Gastroesophageal sphincter (tissue), 4 donors: ENCODE measurements at regions not wholly inside any gene's neighbourhood (a gene's known extent, or its start where the extent isn't known, plus 50 kb on each side); places are given as distances from the start of the nearest gene placed in this dataset.

ENCODE experiments used
- ATAC-seq: fragments of 150-250 bp; one replicate; pipeline ENCODE4 v1.9.1; 2016; ENCODE audit warnings: mild to moderate bottlenecking, moderate library complexity
- H3K27ac ChIP-seq, 4 donors: fragments of 200-600 bp; sonication (generic) in 3 of 4; 1 replicate in 3 of 4; 2 replicates in 1 of 4; pipeline ENCODE4 v1.5.1; 2016 to 2019
- H3K27me3 ChIP-seq: fragments of 200-600 bp; sonication (generic); one replicate; pipeline ENCODE4 v1.5.1; 2019
- H3K36me3 ChIP-seq, 2 donors: fragments of 200-600 bp; sonication (generic); one replicate each; pipeline ENCODE4 v1.5.1; 2019; ENCODE audit warnings: control low read depth in 1 of 2
- H3K4me1 ChIP-seq, 3 donors: fragments of 200-600 bp; sonication (generic); 1 replicate in 2 of 3; 2 replicates in 1 of 3; pipeline ENCODE4 v1.5.1; 2016 to 2019; ENCODE audit warnings: control low read depth in 2 of 3
- H3K4me3 ChIP-seq, 2 donors: fragments of 200-600 bp; sonication (generic); one replicate each; pipeline ENCODE4 v1.5.1; 2019; ENCODE audit warnings: mild to moderate bottlenecking in 1 of 2, moderate library complexity in 1 of 2
- H3K9me3 ChIP-seq, 3 donors: fragments of 200-600 bp; sonication (generic); one replicate each; pipeline ENCODE4 v1.5.1; 2017 to 2019; ENCODE audit warnings: control low read depth in 2 of 3
- CTCF ChIP-seq, 4 experiments: fragments of 200-600 bp in 2 of 4; fragments of 450-650 bp in 2 of 4; sonication (generic) in 1 of 4; IDR thresholded peaks; one replicate each; pipeline ENCODE4 v1.5.1; 2017 to 2019; ENCODE audit warnings: antibody characterized with exemption in 4 of 4, mild to moderate bottlenecking in 2 of 4, moderate library complexity in 2 of 4
- EP300 ChIP-seq: sonication (generic); formaldehyde crosslinking; IDR thresholded peaks from one replicate; pipeline ENCODE4 v1.6.1; 2017; ENCODE audit warnings: antibody characterized with exemption, mild to moderate bottlenecking
- POLR2A ChIP-seq, 2 donors: fragments of 450-650 bp; IDR thresholded peaks; one replicate each; pipeline ENCODE4 v1.6.1; 2017; ENCODE audit warnings: antibody characterized with exemption in 2 of 2, mild to moderate bottlenecking in 2 of 2, moderate library complexity in 1 of 2
- POLR2AphosphoS5 ChIP-seq: sonication (generic); formaldehyde crosslinking; IDR thresholded peaks from one replicate; pipeline ENCODE4 v1.6.1; 2017; ENCODE audit warnings: antibody characterized with exemption
- whole genome bisulfite sequencing, 2 donors: methylation state at CpG; one replicate each; pipeline ENCODE4 v1.1.5; 2018; ENCODE audit warnings: low coverage in 1 of 2; 5-methylcytosine and 5-hydroxymethylcytosine counted together

GRCh38 chr5:60386436-60387050 is 313.4 kb downstream of the DEPDC1B start:
- Histone ChIP-seq H3K4me3 (no peak overlapping the region), H3K4me1 (peaks cover 0 to 28% (median 0%) of the 10 kb centered on the region in 3 donors), H3K27me3 (no peaks in the 10 kb centered on the region), H3K9me3 (no peaks in the 10 kb centered on the region), H3K36me3 (no peaks in the 10 kb centered on the region), H3K27ac (peak overlapping the region in 2 of 4 donors; percentile 19 to 69)
- ATAC-seq = no peak
- 42 to 53% methylated on average over 3 to 5 of the region's 5 CpGs for WGBS, 2 donors
- no peak for TF ChIP-seq POLR2A (IDR thresholded peaks at IDR 0.05)
- TF ChIP-seq POLR2AphosphoS5 = no peak
- no peak for TF ChIP-seq EP300
- no peak for TF ChIP-seq CTCF (IDR thresholded peaks at IDR 0.05)

- TF ChIP-seq CTCF (IDR thresholded peaks at IDR 0.05) = peak in 3 of 4 experiments; percentile 48 to 54 (median 49)
- no peak for TF ChIP-seq EP300
- TF ChIP-seq POLR2AphosphoS5 = no peak
Observed at GRCh38 chr5:60382716-60383115, 317.2 kb downstream of the DEPDC1B start.

GRCh38 chr5:60379907-60380306 is 320.1 kb downstream of the DEPDC1B start:
- no peak for ATAC-seq
- TF ChIP-seq EP300 (no peak), POLR2AphosphoS5 (no peak), CTCF (IDR thresholded peaks at IDR 0.05) (no peak), POLR2A (IDR thresholded peaks at IDR 0.05) (no peak)
- WGBS, 2 donors = 97 to 100% methylated on average over 3 to 4 of the region's 4 CpGs
- H3K9me3 ChIP-seq = no peaks in the 10 kb centered on the region
- H3K4me1 ChIP-seq = peaks cover 0 to 34% (median 0%) of the 10 kb centered on the region in 3 donors
- H3K4me3 ChIP-seq = no peak overlapping the region
- H3K27ac ChIP-seq = no peak overlapping the region
- no peaks in the 10 kb centered on the region for H3K27me3 ChIP-seq
- no peaks in the 10 kb centered on the region for H3K36me3 ChIP-seq

More at GRCh38 chr5:60382716-60383115, 317.2 kb downstream of the DEPDC1B start:
- WGBS, 2 donors = 27 to 39% methylated on average over 2 to 3 of the region's 3 CpGs
- Histone ChIP-seq H3K9me3 (no peaks in the 10 kb centered on the region), H3K27ac (peak overlapping the region in 2 of 4 donors; percentile 13 to 49), H3K4me3 (no peak overlapping the region), H3K36me3 (no peaks in the 10 kb centered on the region), H3K27me3 (no peaks in the 10 kb centered on the region), H3K4me1 (peaks cover 0 to 42% (median 0%) of the 10 kb centered on the region in 3 donors)
- ATAC-seq = no peak

GRCh38 chr5:60377826-60378225 is 322.1 kb downstream of the DEPDC1B start:
- no peaks in the 10 kb centered on the region for H3K27me3 ChIP-seq
- 43 to 75% methylated on average over 1 of the region's 1 CpG for WGBS, 2 donors
- no peaks in the 10 kb centered on the region for H3K36me3 ChIP-seq
- H3K4me3 ChIP-seq = no peak overlapping the region
- no peaks in the 10 kb centered on the region for H3K9me3 ChIP-seq
- H3K4me1 ChIP-seq = peaks cover 0 to 18% (median 0%) of the 10 kb centered on the region in 3 donors
- no peak for ATAC-seq
- no peak overlapping the region for H3K27ac ChIP-seq
- TF ChIP-seq EP300 = no peak
- no peak for TF ChIP-seq POLR2AphosphoS5
- no peak for TF ChIP-seq CTCF (IDR thresholded peaks at IDR 0.05)
- no peak for TF ChIP-seq POLR2A (IDR thresholded peaks at IDR 0.05)

GRCh38 chr5:60376860-60377259 is 323.1 kb downstream of the DEPDC1B start:
- Histone ChIP-seq H3K27ac (no peak overlapping the region), H3K4me3 (no peak overlapping the region), H3K9me3 (no peaks in the 10 kb centered on the region), H3K4me1 (peaks cover 0 to 13% (median 0%) of the 10 kb centered on the region in 3 donors), H3K27me3 (no peaks in the 10 kb centered on the region), H3K36me3 (no peaks in the 10 kb centered on the region)
- 95 to 96% methylated on average over 3 to 4 of the region's 4 CpGs for WGBS, 2 donors
- no peak for ATAC-seq
- TF ChIP-seq POLR2AphosphoS5 = no peak
- TF ChIP-seq EP300 = no peak
- no peak for TF ChIP-seq CTCF (IDR thresholded peaks at IDR 0.05)
